ENCODE measurements at regions not wholly inside any gene's neighbourhood (a gene's known extent, or its start where the extent isn't known, plus 50 kb on each side); places are given as distances from the start of the nearest gene placed in this dataset.

- no peak for TF ChIP-seq ZNF565 (CRISPR knock-in tag; conservative IDR thresholded peaks at IDR 0.05; ENCODE audit: low read depth)
- TF ChIP-seq PATZ1 (CRISPR knock-in tag; IDR thresholded peaks at IDR 0.05; ENCODE audit: borderline replicate concordance): no peak
- TF ChIP-seq ZFP30 (CRISPR knock-in tag; IDR thresholded peaks at IDR 0.05): no peak
- no peak for TF ChIP-seq BACH2 (CRISPR knock-in tag; IDR thresholded peaks at IDR 0.05; ENCODE audit: borderline replicate concordance)
- no peak for TF ChIP-seq TSHZ2 (CRISPR knock-in tag; IDR thresholded peaks at IDR 0.05)
- TF ChIP-seq SNAI2 (CRISPR knock-in tag; IDR thresholded peaks at IDR 0.05): no peak
- TF ChIP-seq CREB5 (CRISPR knock-in tag; IDR thresholded peaks at IDR 0.05; ENCODE audit: low read depth): no peak
- TF ChIP-seq CSDC2 (CRISPR knock-in tag; IDR thresholded peaks at IDR 0.05): no peak
- no peak for TF ChIP-seq OSR1 (CRISPR knock-in tag; IDR thresholded peaks at IDR 0.05)
- no peak for TF ChIP-seq ISL1 (CRISPR knock-in tag; IDR thresholded peaks at IDR 0.05)
- no peak for TF ChIP-seq PPARA (CRISPR knock-in tag; IDR thresholded peaks at IDR 0.05; ENCODE audit: borderline replicate concordance)
- TF ChIP-seq POU6F1 (CRISPR knock-in tag; IDR thresholded peaks at IDR 0.05; ENCODE audit: borderline replicate concordance, low read depth): no peak
Measured at GRCh38 chr4:126800575-126801141, 832.1 kb upstream of the INTU start.
